HuH-7.5 (cell line): ENCODE measurements at regions not wholly inside any gene's neighbourhood (a gene's known extent, or its start where the extent isn't known, plus 50 kb on each side); places are given as distances from the start of the nearest gene placed in this dataset.

ENCODE experiments used
- DNase-seq: peaks from one replicate; pipeline ENCODE4 v3.0.0; 2011; ENCODE audit warnings: low spot score

- DNase-seq: no peak
Observed at GRCh38 chrX:4876268-4876667, 1162.8 kb upstream of the PRKX start.

- DNase-seq: no peak
Observed at GRCh38 chrX:4851534-4851933, 1138.1 kb upstream of the PRKX start.

GRCh38 chrX:4850312-4850711, 1136.9 kb upstream of the PRKX start:
- DNase-seq: no peak

GRCh38 chrX:4844376-4844775, 1130.9 kb upstream of the PRKX start:
- no peak for DNase-seq

GRCh38 chrX:4841216-4841745, 1127.8 kb upstream of the PRKX start:
- DNase-seq: no peak

- no peak for DNase-seq
Observed at GRCh38 chrX:4831574-4831973, 1118.1 kb upstream of the PRKX start.

- DNase-seq: no peak
Observed at GRCh38 chrX:4830880-4831557, 1117.6 kb upstream of the PRKX start.

GRCh38 chrX:4825550-4825949, 1112.1 kb upstream of the PRKX start:
- no peak for DNase-seq

- DNase-seq: no peak
Observed at GRCh38 chrX:4809571-4809970, 1096.1 kb upstream of the PRKX start.

- no peak for DNase-seq
Observed at GRCh38 chrX:4805502-4805901, 1092.1 kb upstream of the PRKX start.

- no peak for DNase-seq
Observed at GRCh38 chrX:4800756-4801155, 1087.3 kb upstream of the PRKX start.

GRCh38 chrX:4787971-4788370, 1074.5 kb upstream of the PRKX start:
- no peak for DNase-seq

- no peak for DNase-seq
Observed at GRCh38 chrX:4764888-4765287, 1051.4 kb upstream of the PRKX start.

GRCh38 chrX:4762196-4762595, 1048.7 kb upstream of the PRKX start:
- no peak for DNase-seq

GRCh38 chrX:4754878-4755604, 1041.6 kb upstream of the PRKX start:
- DNase-seq: no peak

GRCh38 chrX:4741024-4741423, 1027.6 kb upstream of the PRKX start:
- DNase-seq: no peak

- no peak for DNase-seq
Observed at GRCh38 chrX:4735299-4735698, 1021.9 kb upstream of the PRKX start.

- DNase-seq: no peak
Observed at GRCh38 chrX:4710618-4711433, 997.4 kb upstream of the PRKX start.

GRCh38 chrX:4708970-4709760, 995.7 kb upstream of the PRKX start:
- no peak for DNase-seq

GRCh38 chrX:4706961-4707360, 993.5 kb upstream of the PRKX start:
- no peak for DNase-seq

- DNase-seq: no peak
Observed at GRCh38 chrX:4690521-4690920, 977.1 kb upstream of the PRKX start.

GRCh38 chrX:4682636-4683035, 969.2 kb upstream of the PRKX start:
- no peak for DNase-seq
